Stimulated activated CD4-positive, alpha-beta T cell treated with anti-CD3 and anti-CD28 coated beads, Interleukin-12 subunit alpha, Interleukin-12 subunit beta, amount 100 ng/mL, for 24 hours (primary cell): ENCODE measurements at regions not wholly inside any gene's neighbourhood (a gene's known extent, or its start where the extent isn't known, plus 50 kb on each side); places are given as distances from the start of the nearest gene placed in this dataset.
"Not testable (repeated sequence)": the region's sequence is repeated elsewhere in the genome, so short reads cannot be mapped to it uniquely, and the experiment has no call there.

Experiments used
- DNase-seq, 2 experiments: peaks; one replicate each; pipeline ENCODE4 v3.0.0-alpha.2; 2020; ENCODE audit warnings: low read depth in 2 of 2

GRCh38 chr14:104398656-104399055 lies 180.9 kb upstream of the C14orf180 start:
- no peak for DNase-seq

- DNase-seq: no peak
These were observed 180.0 kb upstream of the C14orf180 start for GRCh38 chr14:104399432-104400155.

GRCh38 chr14:104400355-104400754 lies 179.2 kb upstream of the C14orf180 start:
- no peak for DNase-seq

GRCh38 chr14:104401785-104402184 lies 177.8 kb upstream of the C14orf180 start:
- no peak for DNase-seq

GRCh38 chr14:104402303-104402702 lies 177.3 kb upstream of the C14orf180 start:
- not testable (repeated sequence) for DNase-seq

GRCh38 chr14:104403421-104404220 lies 175.9 kb upstream of the C14orf180 start:
- no peak for DNase-seq

GRCh38 chr14:104404922-104405321 lies 174.6 kb upstream of the C14orf180 start:
- DNase-seq: no peak

- DNase-seq: no peak
These were observed 174.0 kb upstream of the C14orf180 start for GRCh38 chr14:104405360-104406226.

GRCh38 chr14:104406831-104407230 lies 172.7 kb upstream of the C14orf180 start:
- no peak for DNase-seq

- no peak for DNase-seq
These were observed 163.2 kb upstream of the C14orf180 start for GRCh38 chr14:104416383-104416782.

GRCh38 chr14:104419865-104420505 lies 159.6 kb upstream of the C14orf180 start:
- no peak for DNase-seq

GRCh38 chr14:104420523-104420922 lies 159.0 kb upstream of the C14orf180 start:
- not testable (repeated sequence) for DNase-seq

- no peak for DNase-seq
These were observed 158.6 kb upstream of the C14orf180 start for GRCh38 chr14:104420990-104421389.

- DNase-seq: no peak
These were observed 158.2 kb upstream of the C14orf180 start for GRCh38 chr14:104421401-104421821.

GRCh38 chr14:104421892-104422828 lies 157.4 kb upstream of the C14orf180 start:
- no peak for DNase-seq

- DNase-seq: no peak
These were observed 156.5 kb upstream of the C14orf180 start for GRCh38 chr14:104422837-104423681.

- DNase-seq: no peak
These were observed 155.7 kb upstream of the C14orf180 start for GRCh38 chr14:104423701-104424405.

- DNase-seq: no peak
These were observed 155.0 kb upstream of the C14orf180 start for GRCh38 chr14:104424406-104425072.
